Natural killer cell (primary cell): ENCODE measurements at regions not wholly inside any gene's neighbourhood (a gene's known extent, or its start where the extent isn't known, plus 50 kb on each side); places are given as distances from the start of the nearest gene placed in this dataset.

Source experiments
- ATAC-seq, 3 donors: fragments of 150-1000 bp in 2 of 3; fragments of 200-7000 bp in 1 of 3; cut with Tn5 transposase; 1 replicate in 1 of 3; 2 replicates in 2 of 3; pipeline ENCODE4 v1.10.0; 2021; ENCODE audit warnings: mild to moderate bottlenecking in 2 of 3, moderate library complexity in 2 of 3
- DNase-seq, 2 donors: peaks; one replicate each; pipeline versions ENCODE4 v3.0.0 to v3.0.0-alpha.2; 2013 to 2021; ENCODE audit warnings: mixed read lengths in 1 of 2
- H3K27ac ChIP-seq: one replicate; pipeline ENCODE4 v1.5.1; 2013; ENCODE audit warnings: mild to moderate bottlenecking, low read length
- H3K27me3 ChIP-seq: one replicate; pipeline ENCODE4 v1.6.1; 2013; ENCODE audit warnings: low read length; ENCODE audit not compliant: control insufficient read depth, insufficient read depth
- H3K36me3 ChIP-seq: one replicate; pipeline ENCODE4 v1.6.1; 2013; ENCODE audit warnings: low read length; ENCODE audit not compliant: control insufficient read depth, insufficient read depth
- H3K4me1 ChIP-seq: one replicate; pipeline ENCODE4 v1.6.1; 2013; ENCODE audit warnings: low read length; ENCODE audit not compliant: control insufficient read depth, insufficient read depth
- H3K4me3 ChIP-seq: one replicate; pipeline ENCODE4 v1.5.1; 2013; ENCODE audit warnings: low read length
- H3K9me3 ChIP-seq: one replicate; pipeline ENCODE4 v1.6.1; 2013; ENCODE audit warnings: low read length; ENCODE audit not compliant: control insufficient read depth, insufficient read depth
- H3K27ac Mint-ChIP-seq, 2 donors: one replicate each; pipeline ENCODE4 v1.8.0; 2022; ENCODE audit warnings: mild to moderate bottlenecking in 2 of 2, mixed read lengths in 2 of 2, moderate library complexity in 1 of 2
- H3K27me3 Mint-ChIP-seq, 2 donors: one replicate each; pipeline ENCODE4 v1.8.0; 2022; ENCODE audit warnings: low read depth in 2 of 2, mixed read lengths in 2 of 2
- H3K36me3 Mint-ChIP-seq: one replicate; pipeline ENCODE4 v1.8.0; 2022; ENCODE audit warnings: mixed read lengths
- H3K4me1 Mint-ChIP-seq, 2 donors: one replicate each; pipeline ENCODE4 v1.8.0; 2022; ENCODE audit warnings: mixed read lengths in 2 of 2
- H3K4me3 Mint-ChIP-seq: one replicate; pipeline ENCODE4 v1.8.0; 2022; ENCODE audit warnings: mild to moderate bottlenecking, moderate library complexity, mixed read lengths
- H3K9me3 Mint-ChIP-seq, 2 donors: one replicate each; pipeline ENCODE4 v1.8.0; 2022; ENCODE audit warnings: mixed read lengths in 2 of 2
- WGBS: methylation state at CpG from one replicate; pipeline ENCODE4 v1.1.7; 2013; ENCODE audit warnings: missing lambda C conversion rate; ENCODE audit not compliant: insufficient coverage; 5-methylcytosine and 5-hydroxymethylcytosine counted together
- intact Hi-C: fragments of 100-400 bp; cut with micrococcal nuclease; formaldehyde crosslinking; loops from one replicate; pipeline ENCODE4 v1.14.2; 2022
- TF ChIP-seq, protein P1 (sequence below): fragments of 200-600 bp; IDR thresholded peaks from one replicate; pipeline ENCODE4 v1.8.0; 2022; ENCODE audit warnings: antibody characterized with exemption

DNA sequence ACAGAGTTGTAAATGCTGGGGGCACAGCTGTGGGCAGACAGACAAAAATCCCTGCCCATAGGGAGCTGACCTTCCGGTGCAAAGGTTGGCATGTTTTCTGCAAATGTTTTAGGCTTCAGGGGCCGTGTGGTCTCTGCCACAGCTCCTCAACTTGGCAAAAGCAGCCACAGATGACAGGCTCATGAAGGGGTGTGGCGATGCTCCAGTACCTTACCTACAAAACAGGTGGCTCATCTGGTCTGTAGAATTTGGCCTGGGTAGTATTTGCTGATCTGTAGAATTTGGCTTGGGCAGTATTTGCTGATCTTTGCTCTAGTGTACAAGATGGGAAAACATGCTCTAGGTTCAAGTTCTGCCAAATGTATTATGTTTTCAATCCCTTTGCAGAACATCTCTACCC lies 283.9 kb downstream of the GADD45G start:
- no peaks in the 10 kb centered on the region for H3K9me3 Mint-ChIP-seq
- no peak overlapping the region for H3K4me3 Mint-ChIP-seq
- no peaks in the 10 kb centered on the region for H3K4me1 Mint-ChIP-seq
- WGBS: 95% methylated on average over 2 of the region's 3 CpGs
- Histone ChIP-seq H3K27me3 (no peaks in the 10 kb centered on the region), H3K4me1 (no peaks in the 10 kb centered on the region), H3K4me3 (no peak overlapping the region), H3K36me3 (no peaks in the 10 kb centered on the region), H3K9me3 (no peaks in the 10 kb centered on the region), H3K27ac (no peak overlapping the region)
- no peak overlapping the region for H3K27ac Mint-ChIP-seq
- TF ChIP-seq, protein P1, sequence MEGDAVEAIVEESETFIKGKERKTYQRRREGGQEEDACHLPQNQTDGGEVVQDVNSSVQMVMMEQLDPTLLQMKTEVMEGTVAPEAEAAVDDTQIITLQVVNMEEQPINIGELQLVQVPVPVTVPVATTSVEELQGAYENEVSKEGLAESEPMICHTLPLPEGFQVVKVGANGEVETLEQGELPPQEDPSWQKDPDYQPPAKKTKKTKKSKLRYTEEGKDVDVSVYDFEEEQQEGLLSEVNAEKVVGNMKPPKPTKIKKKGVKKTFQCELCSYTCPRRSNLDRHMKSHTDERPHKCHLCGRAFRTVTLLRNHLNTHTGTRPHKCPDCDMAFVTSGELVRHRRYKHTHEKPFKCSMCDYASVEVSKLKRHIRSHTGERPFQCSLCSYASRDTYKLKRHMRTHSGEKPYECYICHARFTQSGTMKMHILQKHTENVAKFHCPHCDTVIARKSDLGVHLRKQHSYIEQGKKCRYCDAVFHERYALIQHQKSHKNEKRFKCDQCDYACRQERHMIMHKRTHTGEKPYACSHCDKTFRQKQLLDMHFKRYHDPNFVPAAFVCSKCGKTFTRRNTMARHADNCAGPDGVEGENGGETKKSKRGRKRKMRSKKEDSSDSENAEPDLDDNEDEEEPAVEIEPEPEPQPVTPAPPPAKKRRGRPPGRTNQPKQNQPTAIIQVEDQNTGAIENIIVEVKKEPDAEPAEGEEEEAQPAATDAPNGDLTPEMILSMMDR: no peak
- H3K36me3 Mint-ChIP-seq: no peaks in the 10 kb centered on the region
- ATAC-seq: no peak
- peaks cover 2 to 6% of the 10 kb centered on the region in 2 donors for H3K27me3 Mint-ChIP-seq
- intact Hi-C loops: no loop called here
- DNase-seq: no peak

DNA sequence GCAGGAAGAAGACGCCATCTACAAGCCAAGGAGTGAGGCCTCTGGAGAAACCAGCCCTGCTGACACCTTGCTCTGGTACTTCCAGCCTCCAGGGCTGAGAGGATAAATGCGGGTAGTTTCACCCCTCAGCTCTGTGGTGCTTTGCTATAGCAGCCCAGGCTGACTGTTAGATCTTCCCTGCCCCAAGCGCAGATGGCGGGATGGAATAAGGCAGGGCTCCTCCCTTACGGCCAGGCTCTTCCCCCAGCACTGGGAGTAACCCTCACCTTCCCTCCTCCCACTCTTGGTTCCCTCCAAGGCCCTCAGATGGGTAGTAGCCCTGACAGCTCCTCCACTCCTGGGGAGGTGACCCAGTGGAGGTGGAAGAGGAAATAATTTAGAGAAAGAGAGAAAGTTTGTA lies 285.1 kb downstream of the GADD45G start:
- Histone ChIP-seq H3K27me3 (peaks cover 2% of the 10 kb centered on the region), H3K4me1 (no peaks in the 10 kb centered on the region), H3K27ac (no peak overlapping the region), H3K4me3 (no peak overlapping the region), H3K36me3 (no peaks in the 10 kb centered on the region), H3K9me3 (no peaks in the 10 kb centered on the region)
- DNase-seq: no peak
- no peak for ATAC-seq
- Mint-ChIP-seq H3K27me3 (peaks cover 6% of the 10 kb centered on the region in 2 donors), H3K4me3 (no peak overlapping the region), H3K36me3 (no peaks in the 10 kb centered on the region), H3K4me1 (no peaks in the 10 kb centered on the region), H3K27ac (no peak overlapping the region), H3K9me3 (no peaks in the 10 kb centered on the region)
- WGBS: 93% methylated on average over 5 of the region's 5 CpGs
- intact Hi-C loops: no loop called here
- TF ChIP-seq, protein P1: no peak

DNA sequence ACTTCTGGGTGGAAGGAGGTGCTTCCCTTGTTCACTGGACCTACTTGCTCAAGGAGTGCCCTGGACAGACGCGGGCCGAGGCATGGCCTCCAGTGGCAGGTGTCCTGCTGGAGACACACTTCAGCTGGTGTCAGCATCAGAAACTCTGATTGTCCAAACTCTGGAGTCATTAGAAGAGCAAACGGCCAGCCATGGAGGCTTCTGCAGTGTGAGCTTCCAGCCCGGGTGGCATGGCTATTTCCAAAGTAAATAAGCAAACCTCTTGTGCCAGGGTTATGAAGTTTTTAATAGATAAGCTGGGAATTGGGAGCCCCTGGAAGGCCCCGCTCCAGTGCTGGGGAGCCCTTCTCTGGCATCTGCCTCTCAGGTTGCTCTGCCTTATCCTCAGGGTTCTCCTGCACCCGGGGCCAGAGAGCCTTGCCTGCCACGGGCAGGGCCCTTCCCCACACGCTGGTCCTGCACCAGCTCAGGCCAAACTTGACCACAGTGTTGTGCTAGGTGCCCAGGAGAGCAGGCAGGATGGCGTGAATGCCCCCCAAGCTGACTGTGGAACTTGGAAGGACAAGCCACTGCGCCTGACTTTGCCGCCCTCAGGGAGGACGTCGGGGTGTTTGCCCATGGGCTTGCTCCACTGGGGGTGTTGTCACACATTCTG lies 285.6 kb downstream of the GADD45G start:
- Histone ChIP-seq H3K27ac (no peak overlapping the region), H3K9me3 (no peaks in the 10 kb centered on the region), H3K4me1 (no peaks in the 10 kb centered on the region), H3K27me3 (peaks cover 2% of the 10 kb centered on the region), H3K36me3 (no peaks in the 10 kb centered on the region), H3K4me3 (no peak overlapping the region)
- intact Hi-C loops: no loop called here
- TF ChIP-seq, protein P1: no peak
- Mint-ChIP-seq H3K4me1 (no peaks in the 10 kb centered on the region), H3K4me3 (no peak overlapping the region), H3K9me3 (no peaks in the 10 kb centered on the region), H3K27ac (no peak overlapping the region), H3K27me3 (peaks cover 6 to 12% of the 10 kb centered on the region in 2 donors), H3K36me3 (no peaks in the 10 kb centered on the region)
- DNase-seq (no peak), ATAC-seq (no peak)
- WGBS: 71% methylated on average over 14 of the region's 14 CpGs

DNA sequence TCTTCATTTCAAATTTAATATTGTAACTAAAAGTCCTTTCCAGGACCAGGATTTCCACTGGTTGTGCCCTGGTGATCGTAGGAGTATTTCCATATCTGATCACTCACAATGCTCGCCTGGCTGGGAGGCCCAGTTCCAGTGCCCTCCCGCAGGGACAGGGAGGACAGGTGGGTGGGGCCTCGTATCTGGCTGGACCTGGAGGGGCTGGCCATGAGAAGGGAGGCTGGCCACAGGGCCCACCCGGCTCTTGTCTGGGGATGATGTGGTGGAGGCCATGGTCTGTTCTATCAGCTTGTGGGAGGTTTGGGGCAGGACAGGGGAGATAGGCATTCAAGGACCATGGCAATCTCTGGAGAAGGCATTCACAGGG lies 286.4 kb downstream of the GADD45G start:
- Histone ChIP-seq H3K4me3 (no peak overlapping the region), H3K27ac (no peak overlapping the region), H3K9me3 (no peaks in the 10 kb centered on the region), H3K27me3 (peaks cover 2% of the 10 kb centered on the region), H3K4me1 (no peaks in the 10 kb centered on the region), H3K36me3 (no peaks in the 10 kb centered on the region)
- TF ChIP-seq, protein P1: no peak
- Mint-ChIP-seq H3K36me3 (no peaks in the 10 kb centered on the region), H3K4me1 (no peaks in the 10 kb centered on the region), H3K4me3 (no peak overlapping the region), H3K27ac (no peak overlapping the region), H3K9me3 (no peaks in the 10 kb centered on the region), H3K27me3 (peaks cover 6 to 19% of the 10 kb centered on the region in 2 donors)
- WGBS: 93% methylated on average over 5 of the region's 5 CpGs
- no peak for ATAC-seq
- intact Hi-C loops: no loop called here
- DNase-seq: no peak
